ENCODE measurements at regions not wholly inside any gene's neighbourhood (a gene's known extent, or its start where the extent isn't known, plus 50 kb on each side); places are given as distances from the start of the nearest gene placed in this dataset.

GRCh38 chr2:10985901-10986535, 74.3 kb downstream of the KCNF1 start:
- DNase-seq: no peak

GRCh38 chr2:10987439-10987838, 75.7 kb downstream of the KCNF1 start:
- DNase-seq: no peak

- no peak for DNase-seq
Observed at GRCh38 chr2:10987861-10988260, 76.1 kb downstream of the KCNF1 start.

DNA sequence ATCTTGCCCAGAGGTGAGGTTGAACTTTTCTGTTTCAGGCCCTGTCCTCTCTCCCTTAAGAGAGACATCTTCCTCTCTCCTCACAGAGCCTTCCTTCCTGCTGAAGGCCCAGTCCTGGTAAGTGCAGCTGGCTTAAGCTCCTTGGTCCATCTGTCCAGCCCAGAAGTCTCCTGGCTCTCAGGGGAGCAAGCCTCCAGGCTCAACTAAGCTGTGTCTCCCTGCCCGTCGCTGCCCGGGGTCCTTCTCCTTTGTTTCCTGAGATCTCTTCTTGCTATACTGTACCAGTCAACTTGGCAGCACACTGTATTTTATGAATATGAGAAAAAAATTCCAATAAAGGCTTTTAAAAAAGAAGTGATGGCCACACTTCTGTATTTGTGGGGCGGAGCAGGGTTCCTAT, 77.4 kb downstream of the KCNF1 start:
- no peak for DNase-seq

GRCh38 chr2:10989782-10990181, 78.0 kb downstream of the KCNF1 start:
- DNase-seq: no peak

- DNase-seq: no peak
Observed at GRCh38 chr2:10990561-10991111, 78.9 kb downstream of the KCNF1 start.

DNA sequence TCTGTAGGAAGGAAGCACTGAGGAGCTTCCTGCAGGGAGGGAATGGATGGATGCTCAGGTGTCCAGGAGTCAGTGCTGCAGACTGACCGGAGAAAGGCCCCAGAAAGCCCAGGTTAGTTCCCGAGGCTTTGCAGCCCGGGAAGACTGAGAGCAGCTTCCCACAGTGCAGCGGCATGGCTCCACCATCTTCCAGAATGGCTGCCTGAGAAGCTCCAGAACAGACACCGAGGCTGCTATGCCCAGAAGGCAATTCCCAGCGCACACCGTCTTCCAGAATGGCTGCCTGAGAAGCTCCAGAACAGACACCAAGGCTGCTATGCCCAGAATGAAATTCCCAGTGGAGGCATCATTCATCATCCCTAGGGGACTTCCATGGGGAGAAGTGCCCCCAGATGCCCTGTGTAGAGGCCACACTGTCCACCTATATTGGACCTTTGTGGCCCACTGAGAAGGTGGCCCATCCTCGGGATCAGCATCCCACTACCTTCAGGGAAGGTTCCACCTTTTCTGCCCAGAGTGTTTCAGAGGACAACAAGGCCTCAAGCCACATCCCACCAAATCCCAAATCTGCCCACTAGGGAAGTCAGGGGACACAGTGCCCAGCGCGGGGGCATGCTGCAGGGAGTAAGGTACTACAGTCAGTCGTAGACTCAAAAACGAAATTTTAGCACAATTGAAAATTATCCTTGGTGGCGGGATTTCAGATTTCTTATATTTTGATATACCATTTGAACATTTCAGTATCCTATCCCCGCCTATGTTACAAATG, 80.5 kb downstream of the KCNF1 start:
- no peak for DNase-seq

- no peak for DNase-seq
Observed at GRCh38 chr2:10993001-10993481, 81.3 kb downstream of the KCNF1 start.

- no peak for DNase-seq
Observed at GRCh38 chr2:10995366-10995970, 83.7 kb downstream of the KCNF1 start.

GRCh38 chr2:11004199-11004598, 92.5 kb downstream of the KCNF1 start:
- no peak for DNase-seq

GRCh38 chr2:11005032-11005431, 93.3 kb downstream of the KCNF1 start:
- no peak for DNase-seq

GRCh38 chr2:11006191-11006590, 94.5 kb downstream of the KCNF1 start:
- DNase-seq: no peak

DNA sequence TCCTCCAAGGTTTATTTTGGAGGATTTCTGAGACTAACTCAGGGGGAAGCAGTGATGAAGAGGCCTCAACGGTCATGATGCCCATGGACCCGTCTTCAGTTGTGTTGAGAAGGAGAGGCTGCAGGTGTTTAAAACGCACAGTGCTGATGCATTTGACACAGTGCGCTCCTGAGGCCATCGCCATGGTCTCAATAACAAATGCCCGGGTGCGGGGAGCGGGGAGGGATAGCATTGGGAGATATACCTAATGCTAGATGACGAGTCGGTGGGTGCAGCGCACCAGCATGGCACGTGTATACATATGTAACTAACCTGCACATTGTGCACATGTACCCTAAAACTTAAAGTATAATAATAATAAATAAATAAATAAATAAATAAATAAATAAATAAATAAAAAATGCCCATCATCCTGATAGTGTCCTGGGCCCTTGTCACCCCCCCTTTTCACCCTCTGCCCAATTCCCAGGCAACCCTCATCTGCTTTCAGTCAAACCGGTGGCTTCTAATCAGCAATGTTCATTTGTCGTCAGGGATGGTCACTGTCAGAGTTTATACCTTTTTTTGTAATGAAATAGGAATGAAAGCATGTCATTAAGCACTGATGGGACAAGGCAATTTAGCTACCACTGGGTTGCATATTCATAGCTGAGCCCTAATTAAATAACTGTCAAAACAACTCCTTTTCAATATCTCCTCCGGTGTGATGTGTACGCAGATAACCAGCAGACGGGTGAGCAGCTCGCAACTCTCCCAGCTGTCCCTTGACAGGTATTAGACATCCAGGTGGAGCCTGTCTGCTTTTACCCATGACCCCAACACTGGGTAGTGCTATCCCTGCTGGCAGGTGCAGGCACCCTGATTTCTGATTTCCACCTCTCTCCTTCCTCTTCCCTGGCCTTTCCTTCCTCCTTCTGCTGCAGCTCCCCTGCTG, 95.9 kb downstream of the KCNF1 start:
- no peak for DNase-seq

DNA sequence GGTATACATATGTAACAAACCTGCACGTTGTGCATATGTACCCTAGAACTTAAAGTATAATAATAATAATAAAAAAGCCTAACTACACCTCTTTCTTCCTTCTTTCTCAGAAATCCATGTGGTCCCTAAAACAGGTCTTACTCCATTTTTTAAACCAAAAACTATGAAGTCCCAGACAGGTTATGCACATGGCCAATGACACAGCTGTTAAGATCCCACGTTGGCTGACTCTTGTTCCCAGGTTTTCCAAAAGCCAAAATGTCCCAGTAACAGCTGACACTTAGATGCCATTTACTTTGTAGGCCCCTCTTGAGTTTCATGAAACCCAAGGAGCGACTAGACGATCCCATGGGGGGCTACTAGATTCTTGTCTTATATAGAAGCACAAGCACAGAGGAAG, 97.0 kb downstream of the KCNF1 start:
- DNase-seq: no peak

GRCh38 chr2:11009176-11009575, 97.4 kb downstream of the KCNF1 start:
- DNase-seq: no peak

DNA sequence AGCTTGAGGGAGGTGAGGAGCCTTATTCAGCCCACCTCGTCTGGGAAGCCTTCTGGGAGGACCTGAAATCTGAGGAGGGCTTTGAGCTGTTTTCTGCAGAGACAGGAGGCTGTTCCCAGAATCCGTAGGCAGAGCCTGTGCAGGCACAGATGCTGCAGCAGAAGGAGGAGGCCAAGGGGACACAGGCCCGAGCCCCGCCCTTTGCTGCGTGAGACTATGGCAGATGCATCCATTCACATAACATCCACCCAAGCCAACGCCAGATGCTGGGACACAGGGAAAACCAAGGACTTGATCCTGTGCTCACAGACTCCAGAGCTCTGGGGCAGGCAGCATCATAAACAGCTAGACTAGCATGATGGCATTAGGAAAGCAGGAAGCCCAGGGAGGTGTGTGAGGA, 98.2 kb downstream of the KCNF1 start:
- no peak for DNase-seq

DNA sequence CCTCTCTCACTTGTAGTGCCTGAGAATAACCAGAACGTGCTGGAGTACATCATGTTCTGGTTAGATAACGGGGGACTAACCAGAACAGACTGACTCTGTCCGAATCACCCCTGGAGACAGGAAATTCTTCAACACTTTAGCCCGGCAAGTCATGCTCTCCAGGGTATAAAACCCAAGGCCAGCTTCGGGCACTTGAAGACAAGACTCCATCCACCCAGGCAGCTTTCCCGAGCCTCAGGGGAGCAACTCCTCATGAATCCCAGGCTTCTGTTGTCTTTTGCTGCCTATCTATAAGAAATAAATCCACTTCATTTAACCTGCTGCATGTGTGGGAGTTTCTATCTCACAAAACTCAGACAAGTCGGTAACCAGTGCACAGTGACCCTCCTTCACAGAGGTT, 99.6 kb downstream of the KCNF1 start:
- DNase-seq: no peak

GRCh38 chr2:11012131-11012693, 100.5 kb downstream of the KCNF1 start:
- DNase-seq: peak in 1 of 2 experiments; percentile 56

- no peak for DNase-seq
Observed at GRCh38 chr2:11013196-11013595, 101.5 kb downstream of the KCNF1 start.

- no peak for DNase-seq
Observed at GRCh38 chr2:11014026-11014425, 102.3 kb downstream of the KCNF1 start.

GRCh38 chr2:11016735-11017388, 105.1 kb downstream of the KCNF1 start:
- DNase-seq: no peak

- DNase-seq: no peak
Observed at GRCh38 chr2:11017921-11018320, 106.2 kb downstream of the KCNF1 start.

Data from NCI-H187 (cell line).